Nephron (organoid): ENCODE measurements at regions not wholly inside any gene's neighbourhood (a gene's known extent, or its start where the extent isn't known, plus 50 kb on each side); places are given as distances from the start of the nearest gene placed in this dataset.

Experiments used
- H3K27ac Mint-ChIP-seq, 3 experiments: 2 replicates each; pipeline ENCODE4 v1.8.0; 2020; ENCODE audit warnings: mixed read lengths in 3 of 3, mild to moderate bottlenecking in 2 of 3, moderate library complexity in 1 of 3
- H3K27me3 Mint-ChIP-seq: 2 replicates; pipeline ENCODE4 v1.8.0; 2021; ENCODE audit warnings: low read depth, mild to moderate bottlenecking, moderate library complexity, mixed read lengths
- H3K36me3 Mint-ChIP-seq: 2 replicates; pipeline ENCODE4 v1.8.0; 2020; ENCODE audit warnings: low read depth, mixed read lengths
- H3K4me1 Mint-ChIP-seq: 2 replicates; pipeline ENCODE4 v1.8.0; 2020; ENCODE audit warnings: mixed read lengths
- H3K4me3 Mint-ChIP-seq, 3 experiments: 2 replicates each; pipeline ENCODE4 v1.8.0; 2020; ENCODE audit warnings: mild to moderate bottlenecking in 3 of 3, mixed read lengths in 3 of 3, moderate library complexity in 2 of 3
- H3K9me3 Mint-ChIP-seq: 2 replicates; pipeline ENCODE4 v1.8.0; 2020; ENCODE audit warnings: mixed read lengths
- TF ChIP-seq, protein P1 (sequence below), 3 experiments: fragments of 200-600 bp; sonication (generic); IDR thresholded peaks; one replicate each; pipeline ENCODE4 v1.5.0; 2021; ENCODE audit warnings: antibody characterized with exemption in 3 of 3; ENCODE audit not compliant: unreplicated experiment in 3 of 3

DNA sequence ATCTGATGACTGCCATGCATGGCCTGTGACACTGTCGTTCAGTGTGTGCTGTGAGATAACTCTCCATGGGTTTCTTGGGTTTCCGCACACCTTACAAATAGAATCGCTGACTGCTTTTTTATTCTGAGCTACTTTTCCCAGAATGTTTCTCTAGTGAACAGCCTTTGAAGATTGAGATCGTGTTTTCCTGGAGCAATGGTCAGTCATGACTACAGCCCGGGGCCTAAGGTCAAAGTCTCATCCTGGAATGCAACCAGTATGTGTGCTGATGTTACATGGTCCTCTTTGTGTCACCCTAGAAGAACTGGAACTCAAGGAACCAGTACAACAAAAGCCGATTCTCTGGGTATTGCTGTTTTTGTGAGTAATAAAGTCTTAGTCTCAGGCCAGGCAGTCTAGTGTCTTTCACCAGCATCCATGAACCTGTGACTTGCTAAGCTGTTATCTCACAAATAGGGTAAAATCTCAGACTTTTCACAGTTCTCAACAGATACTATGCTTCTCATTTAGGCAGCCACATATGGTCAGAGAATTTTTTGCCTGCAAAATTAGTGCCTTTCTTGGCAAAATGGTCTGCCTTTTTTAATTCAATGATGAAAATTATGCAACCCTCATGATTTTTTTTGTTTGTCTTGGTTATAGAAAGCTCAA, 124.9 kb upstream of the PIEZO2 start:
- Mint-ChIP-seq H3K27ac (peak overlapping the region in 1 of 3 experiments; percentile 80), H3K9me3 (peaks cover 8% of the 10 kb centered on the region), H3K36me3 (no peaks in the 10 kb centered on the region), H3K27me3 (no peaks in the 10 kb centered on the region), H3K4me1 (peaks cover 23% of the 10 kb centered on the region), H3K4me3 (no peak overlapping the region)
- TF ChIP-seq, protein P1, sequence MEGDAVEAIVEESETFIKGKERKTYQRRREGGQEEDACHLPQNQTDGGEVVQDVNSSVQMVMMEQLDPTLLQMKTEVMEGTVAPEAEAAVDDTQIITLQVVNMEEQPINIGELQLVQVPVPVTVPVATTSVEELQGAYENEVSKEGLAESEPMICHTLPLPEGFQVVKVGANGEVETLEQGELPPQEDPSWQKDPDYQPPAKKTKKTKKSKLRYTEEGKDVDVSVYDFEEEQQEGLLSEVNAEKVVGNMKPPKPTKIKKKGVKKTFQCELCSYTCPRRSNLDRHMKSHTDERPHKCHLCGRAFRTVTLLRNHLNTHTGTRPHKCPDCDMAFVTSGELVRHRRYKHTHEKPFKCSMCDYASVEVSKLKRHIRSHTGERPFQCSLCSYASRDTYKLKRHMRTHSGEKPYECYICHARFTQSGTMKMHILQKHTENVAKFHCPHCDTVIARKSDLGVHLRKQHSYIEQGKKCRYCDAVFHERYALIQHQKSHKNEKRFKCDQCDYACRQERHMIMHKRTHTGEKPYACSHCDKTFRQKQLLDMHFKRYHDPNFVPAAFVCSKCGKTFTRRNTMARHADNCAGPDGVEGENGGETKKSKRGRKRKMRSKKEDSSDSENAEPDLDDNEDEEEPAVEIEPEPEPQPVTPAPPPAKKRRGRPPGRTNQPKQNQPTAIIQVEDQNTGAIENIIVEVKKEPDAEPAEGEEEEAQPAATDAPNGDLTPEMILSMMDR (IDR thresholded peaks at IDR 0.05; ENCODE audit: unreplicated experiment in 3 of 3) = no peak

DNA sequence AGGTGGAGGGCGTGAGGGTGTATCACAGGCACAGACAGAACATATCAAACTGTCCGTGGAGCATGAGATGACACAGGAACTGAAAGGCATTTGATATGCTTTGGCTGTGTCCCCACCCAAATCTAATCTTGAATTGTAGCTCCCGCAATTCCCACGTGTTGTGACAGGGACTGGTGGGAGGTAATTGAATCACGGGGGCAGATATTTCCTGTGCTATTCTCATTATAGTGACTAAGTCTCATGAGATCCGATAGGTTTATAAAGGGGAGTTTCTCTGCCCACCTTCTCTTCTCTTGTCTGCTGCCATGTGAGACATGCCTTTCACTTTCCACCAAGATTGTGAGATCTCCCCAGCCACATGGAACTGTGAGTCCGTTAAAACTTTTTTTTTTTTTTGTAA, 123.1 kb upstream of the PIEZO2 start:
- peak overlapping the region in 2 of 3 experiments; percentile 32 to 80 for H3K27ac Mint-ChIP-seq
- H3K4me1 Mint-ChIP-seq = peaks cover 39% of the 10 kb centered on the region
- no peaks in the 10 kb centered on the region for H3K36me3 Mint-ChIP-seq
- no peak overlapping the region for H3K4me3 Mint-ChIP-seq
- peaks cover 2% of the 10 kb centered on the region for H3K9me3 Mint-ChIP-seq
- H3K27me3 Mint-ChIP-seq = no peaks in the 10 kb centered on the region
- TF ChIP-seq, protein P1 (IDR thresholded peaks at IDR 0.05; ENCODE audit: unreplicated experiment in 3 of 3) = no peak

DNA sequence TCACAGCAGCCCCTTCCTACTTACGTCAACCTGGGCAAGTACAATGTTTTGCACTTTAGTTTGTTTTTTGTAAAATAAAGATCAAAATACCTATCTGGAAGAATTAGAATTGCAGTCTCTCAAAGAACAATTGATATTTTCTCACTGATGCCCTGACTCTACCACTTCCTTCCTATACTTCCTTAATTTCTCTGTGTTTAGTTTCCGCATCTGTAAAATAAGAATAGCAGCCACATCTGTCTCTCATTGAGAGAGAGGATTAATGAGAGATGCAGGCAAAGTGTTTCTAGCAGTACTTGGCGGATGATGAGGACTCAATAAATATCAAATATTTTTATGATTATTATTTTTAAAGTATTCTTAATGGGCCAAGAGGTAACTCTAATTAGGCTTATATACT, 122.6 kb upstream of the PIEZO2 start:
- TF ChIP-seq, protein P1 (IDR thresholded peaks at IDR 0.05; ENCODE audit: unreplicated experiment in 3 of 3) = no peak
- Mint-ChIP-seq H3K27ac (peak overlapping the region in 2 of 3 experiments; percentile 12 to 80), H3K4me1 (peaks cover 44% of the 10 kb centered on the region), H3K36me3 (no peaks in the 10 kb centered on the region), H3K4me3 (no peak overlapping the region), H3K27me3 (no peaks in the 10 kb centered on the region), H3K9me3 (peaks cover 2% of the 10 kb centered on the region)

DNA sequence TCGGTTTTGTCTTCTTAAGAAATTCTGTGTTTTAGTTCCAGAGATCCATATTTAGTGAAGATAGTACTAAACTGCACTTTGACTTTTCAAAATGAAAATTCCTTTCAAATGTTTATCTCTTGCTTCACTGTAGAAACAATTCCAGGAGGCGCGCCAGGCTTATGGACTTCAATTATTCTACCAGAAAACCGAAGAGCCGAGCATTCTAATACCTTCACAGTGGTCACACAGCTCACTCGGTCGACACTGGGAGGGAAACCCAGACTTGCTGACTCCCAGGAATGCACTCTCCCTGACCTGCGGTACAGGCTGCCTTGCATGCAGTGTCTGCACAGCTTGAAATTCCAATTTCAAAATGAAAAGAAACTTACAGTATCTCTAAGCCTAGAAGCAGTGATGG, 119.9 kb upstream of the PIEZO2 start:
- H3K27ac Mint-ChIP-seq = peak overlapping the region; percentile 96 to 99 (median 97)
- peaks cover 3% of the 10 kb centered on the region for H3K36me3 Mint-ChIP-seq
- H3K27me3 Mint-ChIP-seq = no peaks in the 10 kb centered on the region
- peak overlapping the region; percentile 39 to 54 (median 47) for H3K4me3 Mint-ChIP-seq
- peaks cover 57% of the 10 kb centered on the region for H3K4me1 Mint-ChIP-seq
- TF ChIP-seq, protein P1 (IDR thresholded peaks at IDR 0.05; ENCODE audit: unreplicated experiment in 3 of 3) = no peak
- peaks cover 3% of the 10 kb centered on the region for H3K9me3 Mint-ChIP-seq

DNA sequence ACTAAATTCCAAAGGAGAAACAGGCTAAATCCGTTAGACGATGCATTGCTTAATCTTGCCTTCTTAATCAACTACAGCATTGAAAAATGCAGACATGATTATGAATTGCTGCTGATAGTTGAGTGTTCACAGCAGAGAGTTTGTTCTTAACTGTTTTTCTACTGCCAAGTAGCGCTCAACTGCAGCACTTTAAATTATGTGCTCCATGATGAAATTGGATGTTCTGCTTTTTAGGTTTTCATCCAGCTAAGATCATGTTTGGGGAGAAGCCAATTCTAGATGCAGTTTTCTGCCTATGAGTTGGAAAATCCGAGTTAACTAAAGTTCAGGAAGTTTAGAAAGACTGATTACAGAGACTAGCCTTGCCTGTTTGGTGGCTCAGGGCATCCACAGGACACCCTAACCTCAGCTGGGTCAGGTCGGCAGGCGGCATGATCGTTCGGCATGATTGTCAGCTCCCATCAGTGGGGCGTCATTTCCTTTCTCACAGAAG, 119.4 kb upstream of the PIEZO2 start:
- Mint-ChIP-seq H3K9me3 (peaks cover 4% of the 10 kb centered on the region), H3K36me3 (peaks cover 4% of the 10 kb centered on the region), H3K4me1 (peaks cover 57% of the 10 kb centered on the region), H3K4me3 (peak overlapping the region; percentile 39 to 54 (median 47)), H3K27ac (peak overlapping the region; percentile 96 to 99 (median 97)), H3K27me3 (no peaks in the 10 kb centered on the region)
- TF ChIP-seq, protein P1 (IDR thresholded peaks at IDR 0.05; ENCODE audit: unreplicated experiment in 3 of 3) = no peak

DNA sequence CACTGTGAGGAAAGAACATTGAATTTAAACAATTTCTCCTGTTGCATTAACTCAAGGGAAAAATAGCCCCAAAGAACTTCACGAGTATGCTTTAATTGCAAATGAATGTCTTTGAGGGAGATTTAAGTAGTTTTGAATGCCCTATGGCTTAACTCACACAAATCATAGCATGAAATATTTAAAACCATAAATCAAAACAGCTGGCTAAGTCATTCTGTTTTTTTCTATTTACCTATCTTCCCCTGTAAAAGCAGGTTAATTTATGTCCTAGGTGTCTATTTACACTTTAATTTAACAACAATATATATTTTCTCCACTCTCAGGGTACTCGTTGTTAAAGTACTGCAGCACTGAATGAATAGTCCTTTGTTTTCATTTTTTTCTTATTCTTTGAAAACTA, 118.8 kb upstream of the PIEZO2 start:
- H3K9me3 Mint-ChIP-seq = peaks cover 9% of the 10 kb centered on the region
- H3K27ac Mint-ChIP-seq = peak overlapping the region; percentile 96 to 99 (median 97)
- H3K4me3 Mint-ChIP-seq = peak overlapping the region; percentile 2 to 39 (median 15)
- peaks cover 54% of the 10 kb centered on the region for H3K4me1 Mint-ChIP-seq
- no peaks in the 10 kb centered on the region for H3K27me3 Mint-ChIP-seq
- TF ChIP-seq, protein P1 (IDR thresholded peaks at IDR 0.05; ENCODE audit: unreplicated experiment in 3 of 3) = no peak
- peaks cover 10% of the 10 kb centered on the region for H3K36me3 Mint-ChIP-seq
